ENCODE measurements at regions not wholly inside any gene's neighbourhood (a gene's known extent, or its start where the extent isn't known, plus 50 kb on each side); places are given as distances from the start of the nearest gene placed in this dataset.

DNA sequence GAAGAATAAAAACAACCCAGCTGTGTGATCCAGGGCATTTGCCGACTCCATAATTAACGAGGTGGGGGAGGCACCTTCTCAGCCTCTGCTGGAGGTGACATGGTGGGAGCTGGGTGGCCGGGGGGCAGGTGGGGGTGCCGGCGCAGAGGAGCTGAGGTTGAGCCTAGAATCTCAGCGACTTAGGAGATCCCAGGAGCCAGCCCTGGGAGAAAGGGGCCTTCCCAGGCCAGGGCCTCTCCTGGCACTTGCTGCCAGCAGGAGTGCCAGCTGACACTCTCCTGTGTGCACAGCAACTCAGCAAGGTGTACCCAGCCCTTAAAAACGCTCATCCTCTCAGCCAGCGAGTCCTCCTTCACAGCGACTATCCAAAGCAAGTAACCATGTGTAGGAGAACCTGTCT is 62.8 kb upstream of the FCN1 start:
- TF ChIP-seq, protein P1, sequence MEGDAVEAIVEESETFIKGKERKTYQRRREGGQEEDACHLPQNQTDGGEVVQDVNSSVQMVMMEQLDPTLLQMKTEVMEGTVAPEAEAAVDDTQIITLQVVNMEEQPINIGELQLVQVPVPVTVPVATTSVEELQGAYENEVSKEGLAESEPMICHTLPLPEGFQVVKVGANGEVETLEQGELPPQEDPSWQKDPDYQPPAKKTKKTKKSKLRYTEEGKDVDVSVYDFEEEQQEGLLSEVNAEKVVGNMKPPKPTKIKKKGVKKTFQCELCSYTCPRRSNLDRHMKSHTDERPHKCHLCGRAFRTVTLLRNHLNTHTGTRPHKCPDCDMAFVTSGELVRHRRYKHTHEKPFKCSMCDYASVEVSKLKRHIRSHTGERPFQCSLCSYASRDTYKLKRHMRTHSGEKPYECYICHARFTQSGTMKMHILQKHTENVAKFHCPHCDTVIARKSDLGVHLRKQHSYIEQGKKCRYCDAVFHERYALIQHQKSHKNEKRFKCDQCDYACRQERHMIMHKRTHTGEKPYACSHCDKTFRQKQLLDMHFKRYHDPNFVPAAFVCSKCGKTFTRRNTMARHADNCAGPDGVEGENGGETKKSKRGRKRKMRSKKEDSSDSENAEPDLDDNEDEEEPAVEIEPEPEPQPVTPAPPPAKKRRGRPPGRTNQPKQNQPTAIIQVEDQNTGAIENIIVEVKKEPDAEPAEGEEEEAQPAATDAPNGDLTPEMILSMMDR (IDR thresholded peaks at IDR 0.05; ENCODE audit: insufficient read depth, low read length, poor library complexity, severe bottlenecking) = no peak
- TF ChIP-seq EZH2phosphoT487 (conservative IDR thresholded peaks at IDR 0.05; ENCODE audit: low read length) = no peak

Data from SU-DHL-6 (cell line).